Activated CD8-positive, alpha-beta memory T cell treated with anti-CD3 and anti-CD28 coated beads, Interleukin-2, amount 50 U/mL, for 24 hours (primary cell): ENCODE measurements at regions not wholly inside any gene's neighbourhood (a gene's known extent, or its start where the extent isn't known, plus 50 kb on each side); places are given as distances from the start of the nearest gene placed in this dataset.
"Not testable (repeated sequence)": the region's sequence is repeated elsewhere in the genome, so short reads cannot be mapped to it uniquely, and the experiment has no call there.

Source experiments
- DNase-seq: peaks from one replicate; pipeline ENCODE4 v3.0.0-alpha.2; 2020; ENCODE audit errors: extremely low read depth

- DNase-seq, result no peak
These were observed 510.1 kb upstream of the AADAT start for GRCh38 chr4:170599894-170600293.

DNA sequence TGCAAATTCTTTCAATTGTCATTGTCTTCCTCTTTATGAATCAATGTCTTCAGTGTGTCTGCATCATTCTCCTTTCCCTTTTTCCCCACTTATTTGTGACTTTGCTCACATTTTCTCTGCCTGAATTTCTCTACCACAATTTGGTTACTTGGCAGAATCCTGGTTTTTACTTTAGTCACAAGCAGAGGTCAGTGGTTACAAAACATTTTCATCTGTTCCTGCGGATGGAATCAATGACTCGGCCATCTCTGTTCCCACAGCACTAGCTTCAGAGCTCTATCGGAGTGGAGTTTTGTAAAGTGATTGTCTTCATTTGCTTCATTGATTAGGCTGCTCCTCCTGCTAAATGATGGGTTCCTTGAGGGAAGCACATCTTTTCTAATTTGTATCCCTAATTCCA lies 501.3 kb upstream of the AADAT start:
- DNase-seq, result no peak

DNA sequence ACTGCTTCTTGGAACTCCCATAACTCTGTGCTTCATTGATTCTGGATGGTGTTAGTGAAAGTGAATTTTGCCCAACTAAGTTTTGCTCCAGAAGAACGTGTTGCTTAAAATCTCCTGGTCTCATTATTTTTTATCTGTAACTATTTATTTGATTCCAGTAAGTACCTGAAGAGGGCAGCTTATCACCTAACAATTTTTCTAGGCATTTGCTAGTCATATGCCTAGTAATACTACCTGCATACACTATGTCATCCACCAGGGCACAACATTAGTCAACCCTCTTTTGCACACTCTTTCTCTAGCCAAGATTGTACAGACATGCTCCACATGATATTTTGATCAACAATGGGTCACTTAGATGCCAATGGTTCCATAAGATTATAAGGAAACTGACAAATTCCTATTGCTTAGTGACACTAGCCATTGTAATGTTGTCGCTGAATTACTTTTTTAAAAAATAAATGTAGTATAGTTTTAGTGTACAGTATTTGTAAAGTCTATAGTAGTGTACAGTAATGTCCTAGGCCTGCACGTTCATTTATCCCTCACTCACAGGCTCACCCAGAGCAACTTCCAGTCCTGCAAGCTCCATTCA lies 499.9 kb upstream of the AADAT start:
- DNase-seq, result no peak

GRCh38 chr4:170581969-170582368 lies 492.2 kb upstream of the AADAT start:
- DNase-seq, result no peak

DNA sequence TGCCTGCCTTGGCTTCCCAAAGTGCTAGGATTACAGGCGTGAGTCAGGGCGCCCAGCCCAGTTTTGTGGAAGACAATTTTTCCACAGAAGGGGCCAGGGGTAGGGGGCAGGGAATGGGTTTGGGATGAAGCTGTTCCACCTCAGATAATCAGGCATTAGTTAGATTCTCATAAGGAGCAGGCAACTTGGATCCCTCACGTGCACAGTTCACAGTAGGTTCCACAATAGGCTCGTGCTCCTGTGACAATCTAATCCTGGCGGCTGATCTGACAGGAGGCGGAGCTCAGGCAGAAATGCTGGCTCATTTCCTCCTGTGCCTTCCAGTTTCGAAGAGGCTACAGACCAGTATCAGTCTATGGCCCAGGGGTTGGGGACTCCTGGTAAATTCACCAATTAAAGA lies 491.6 kb upstream of the AADAT start:
- DNase-seq, result no peak

DNA sequence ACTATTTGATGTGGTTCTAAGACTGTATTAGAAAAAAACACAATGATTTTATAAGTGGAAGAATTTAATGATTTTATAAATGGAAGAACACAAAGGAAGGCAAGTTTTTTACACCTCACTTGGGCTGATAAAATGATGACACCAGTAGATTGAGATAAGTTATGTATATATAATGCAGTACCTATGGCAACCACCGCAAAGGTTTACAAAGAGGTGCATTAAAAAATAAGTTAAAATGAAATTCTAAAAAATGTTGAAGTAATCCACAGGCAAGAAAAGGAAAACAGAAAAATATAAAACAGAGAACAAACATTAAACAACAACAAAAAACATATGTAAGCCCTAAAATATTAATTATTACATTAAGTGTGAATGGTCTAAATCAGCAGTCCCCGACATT lies 490.9 kb upstream of the AADAT start:
- no peak for DNase-seq

DNA sequence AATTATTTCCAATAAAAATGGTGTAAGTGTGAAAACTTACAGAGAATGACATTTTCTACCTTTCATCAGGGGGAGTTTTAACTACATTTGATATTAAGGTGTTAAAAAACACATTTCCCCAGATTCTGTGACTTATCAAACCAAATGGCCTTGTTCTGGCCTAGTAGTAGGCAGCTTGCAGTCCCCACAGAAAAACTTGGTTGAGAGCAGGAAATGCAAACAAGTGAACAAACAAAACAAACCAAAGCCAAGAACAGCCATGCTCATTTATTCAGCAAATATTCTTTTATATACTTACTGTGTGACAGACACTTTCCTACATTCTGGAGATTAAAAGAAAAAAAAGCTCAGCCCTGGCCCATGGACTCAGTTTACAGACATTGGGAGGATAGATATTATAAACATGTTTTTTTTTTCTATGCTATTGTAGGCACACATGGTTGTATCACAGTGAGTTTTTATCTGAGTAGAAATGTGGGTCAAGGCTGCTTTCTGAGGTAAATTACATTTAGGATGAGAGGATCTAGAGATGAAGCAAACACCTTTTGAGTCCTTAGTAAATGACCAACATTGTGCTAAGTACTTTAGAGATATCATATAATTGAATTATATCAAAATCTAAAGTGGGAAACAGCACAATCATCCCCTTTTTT lies 449.2 kb upstream of the AADAT start:
- DNase-seq, result no peak

- no peak for DNase-seq
These were observed 440.3 kb upstream of the AADAT start for GRCh38 chr4:170529748-170530722.

DNA sequence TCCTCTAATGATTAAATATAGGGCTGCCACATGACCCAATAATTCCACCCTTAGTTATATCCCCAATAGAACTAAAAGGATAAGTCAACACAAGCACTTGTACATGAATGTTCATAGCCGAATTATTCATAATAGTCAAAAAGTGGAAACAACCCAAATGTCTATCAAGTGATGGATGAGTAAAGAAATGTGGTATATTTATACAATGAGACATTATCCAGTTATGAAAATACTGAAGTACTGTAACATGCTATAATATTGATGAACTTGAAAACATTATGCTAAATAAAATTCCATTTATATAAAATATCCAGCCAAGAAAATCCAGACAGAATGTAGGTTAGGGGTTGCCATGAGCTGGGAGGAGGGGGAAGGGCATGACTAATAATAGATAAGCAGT lies 436.7 kb upstream of the AADAT start:
- DNase-seq, result no peak

DNA sequence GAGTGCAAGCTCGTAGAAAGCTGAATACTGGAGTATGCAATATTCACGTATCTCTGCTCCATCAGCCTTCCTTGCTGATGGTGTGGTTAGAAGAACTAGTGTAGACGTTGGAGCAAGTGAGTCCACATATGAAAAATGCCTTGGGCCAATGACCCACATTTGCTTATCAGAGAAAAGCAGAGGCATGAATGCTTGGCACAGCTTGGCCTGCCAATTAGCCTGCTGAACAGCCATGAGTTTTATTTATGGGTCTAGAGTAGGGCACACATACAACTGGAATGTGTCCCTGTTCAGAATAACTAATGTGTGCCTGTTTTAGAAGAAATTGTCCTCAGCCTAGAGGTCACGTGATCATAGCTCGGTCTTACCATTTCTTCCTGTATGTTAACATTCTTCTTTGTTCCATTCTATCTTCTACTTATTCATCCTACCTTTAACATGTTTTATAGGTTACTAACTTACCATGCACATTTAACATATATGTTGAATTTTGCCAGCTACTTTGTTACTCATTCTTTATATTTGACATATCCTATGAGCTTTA lies 432.7 kb upstream of the AADAT start:
- no peak for DNase-seq

GRCh38 chr4:170497689-170498088 lies 407.9 kb upstream of the AADAT start:
- no peak for DNase-seq

DNA sequence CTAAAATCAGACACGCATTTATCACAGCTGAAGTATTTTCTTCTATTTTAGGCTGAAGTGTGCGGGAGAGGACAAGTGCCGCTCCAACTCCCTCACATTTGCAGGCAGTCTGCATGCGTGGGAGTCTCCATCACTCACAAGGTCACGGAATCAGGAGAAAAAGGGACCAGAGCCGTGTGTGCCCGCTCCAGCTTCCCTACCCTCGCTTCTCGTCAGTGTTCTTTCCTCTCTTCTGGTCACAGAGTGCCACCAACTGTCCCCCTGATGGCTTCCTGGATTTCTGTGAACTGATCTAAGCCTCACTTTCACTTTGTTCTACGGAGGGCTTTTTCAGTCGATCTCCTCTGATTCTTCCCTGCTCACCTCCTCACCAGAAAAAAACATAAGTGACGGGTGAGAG lies 407.4 kb upstream of the AADAT start:
- no peak for DNase-seq

DNA sequence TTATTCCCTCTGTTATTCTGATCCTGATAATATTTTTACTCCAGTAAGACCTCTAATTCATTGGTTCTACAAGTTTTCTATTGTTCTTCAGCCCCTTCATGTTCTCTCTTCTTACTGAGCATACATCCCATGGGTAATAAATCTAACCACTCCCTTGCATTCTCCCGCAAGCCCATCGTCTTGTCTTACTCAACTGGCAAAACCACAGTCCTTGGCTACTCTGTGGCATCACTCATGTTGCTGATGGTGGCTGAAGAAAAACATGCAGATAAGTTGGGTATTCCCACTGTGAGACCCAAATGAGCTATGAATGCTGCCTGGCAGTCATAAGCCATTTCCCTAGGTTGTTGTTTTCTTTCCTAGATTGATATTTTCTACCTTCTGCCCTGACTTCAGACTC lies 402.2 kb upstream of the AADAT start:
- DNase-seq, result no peak

DNA sequence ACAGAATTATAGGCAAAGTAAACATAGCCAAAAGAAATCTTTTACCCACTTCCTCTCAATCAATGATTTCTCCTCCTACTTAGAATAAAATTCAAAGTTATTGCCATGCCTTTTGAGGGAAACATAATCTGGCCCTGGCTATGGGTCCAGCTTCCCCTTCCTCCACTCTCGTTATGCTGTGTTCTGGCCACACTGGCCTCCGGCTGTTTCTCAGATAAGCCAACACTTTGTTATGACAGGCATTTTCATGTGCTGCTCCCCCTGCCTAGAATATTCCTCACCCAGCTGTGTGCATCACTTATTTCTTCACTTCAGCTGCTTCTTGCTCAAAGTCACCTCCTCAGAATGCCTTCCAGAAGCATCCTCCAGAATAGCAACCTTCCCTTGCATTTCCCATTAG lies 386.6 kb upstream of the AADAT start:
- no peak for DNase-seq

GRCh38 chr4:170465429-170465828 lies 375.7 kb upstream of the AADAT start:
- no peak for DNase-seq

- DNase-seq, result no peak
These were observed 374.9 kb upstream of the AADAT start for GRCh38 chr4:170464614-170465197.

GRCh38 chr4:170446782-170447181 lies 357.0 kb upstream of the AADAT start:
- no peak for DNase-seq

DNA sequence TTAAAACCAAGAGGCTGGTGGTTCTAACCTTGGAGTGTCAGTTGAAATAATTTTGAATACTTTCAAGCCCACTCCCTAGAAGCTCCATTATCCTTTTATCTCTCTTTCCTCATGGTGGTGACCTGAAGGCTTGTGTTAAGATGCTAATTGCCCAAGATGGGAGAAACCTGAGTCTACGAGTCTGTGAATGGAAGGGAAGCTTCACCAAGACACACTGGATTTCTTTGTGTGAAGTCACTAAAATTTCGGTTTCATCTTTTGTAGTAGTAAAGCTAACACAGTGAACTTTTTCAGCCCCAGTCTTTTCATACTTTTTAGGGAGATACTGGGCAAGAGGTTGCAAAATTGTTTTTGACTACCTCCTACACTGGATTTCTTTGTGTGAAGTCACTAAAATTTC lies 351.4 kb upstream of the AADAT start:
- DNase-seq, result not testable (repeated sequence)

- no peak for DNase-seq
These were observed 339.2 kb upstream of the AADAT start for GRCh38 chr4:170428929-170429328.

DNA sequence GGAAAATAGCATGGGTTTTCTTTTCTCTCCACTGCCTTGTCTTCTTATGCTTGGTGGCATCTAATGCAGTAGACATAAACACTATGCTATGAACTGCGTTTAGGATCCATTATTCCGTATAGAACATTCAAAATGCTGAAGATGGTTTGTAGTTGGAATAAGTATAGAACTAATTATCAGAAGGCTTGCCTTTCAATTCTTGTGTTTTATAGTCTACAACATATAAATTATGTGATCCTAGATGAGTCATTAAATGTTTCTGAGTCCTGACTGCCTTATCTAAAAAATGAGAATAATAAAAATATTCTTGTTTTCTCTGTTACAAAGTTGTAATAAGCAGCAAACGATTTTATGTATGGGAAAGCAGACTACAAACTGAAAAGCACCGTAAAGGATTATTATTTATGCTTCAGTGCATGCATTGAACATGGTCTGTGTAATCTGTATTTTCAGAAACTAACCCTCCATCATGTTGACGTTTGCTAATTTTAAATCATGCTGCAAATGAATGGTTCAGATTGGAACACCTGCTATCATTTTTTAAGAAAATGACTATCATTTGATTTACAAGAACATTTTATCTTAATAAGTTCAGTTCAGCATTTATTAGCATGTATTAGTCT lies 335.9 kb upstream of the AADAT start:
- DNase-seq, result no peak

GRCh38 chr4:170425040-170425439 lies 335.3 kb upstream of the AADAT start:
- no peak for DNase-seq

DNA sequence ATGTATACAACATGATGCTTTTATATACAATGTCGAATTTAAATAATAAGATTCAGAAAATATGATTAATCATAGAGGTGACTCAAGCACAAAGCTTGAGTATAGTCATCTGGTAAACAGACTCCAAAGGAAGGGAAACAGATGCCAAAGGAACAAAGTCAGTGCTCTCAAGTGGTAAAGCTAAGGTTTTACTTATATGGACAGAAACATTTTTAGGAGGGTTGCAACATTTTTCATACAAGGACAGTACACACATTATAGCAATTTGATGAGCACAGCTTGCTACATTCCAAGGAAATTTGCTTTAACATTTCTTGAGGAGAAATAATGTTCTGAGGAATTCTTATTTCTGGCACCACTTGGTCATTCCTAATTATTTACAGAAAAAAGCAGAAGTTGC lies 333.4 kb upstream of the AADAT start:
- DNase-seq, result no peak
